SK-N-SH treated with all-trans-retinoic acid at 6 μM for 48 hours (cell line): ENCODE measurements at regions not wholly inside any gene's neighbourhood (a gene's known extent, or its start where the extent isn't known, plus 50 kb on each side); places are given as distances from the start of the nearest gene placed in this dataset.

ENCODE experiments used
- BACH2 ChIP-seq: fragments of 250-450 bp; sonication (Bioruptor Pico); IDR thresholded peaks from 2 replicates; pipeline ENCODE4 v1.9.0; 2021; ENCODE audit warnings: mild to moderate bottlenecking, borderline replicate concordance
- ESRRG ChIP-seq: fragments of 250-450 bp; sonication (Bioruptor Pico); IDR thresholded peaks from 2 replicates; pipeline ENCODE4 v1.6.1; 2021; ENCODE audit warnings: mild to moderate bottlenecking
- PATZ1 ChIP-seq: fragments of 250-450 bp; sonication (Bioruptor Pico); IDR thresholded peaks from 2 replicates; pipeline ENCODE4 v1.8.0; 2020; ENCODE audit warnings: mild to moderate bottlenecking, moderate library complexity, borderline replicate concordance
- PPARA ChIP-seq: fragments of 250-450 bp; sonication (Bioruptor Pico); IDR thresholded peaks from 2 replicates; pipeline ENCODE4 v1.5.0; 2020; ENCODE audit warnings: mild to moderate bottlenecking, borderline replicate concordance
- ZFP30 ChIP-seq: fragments of 450-650 bp; formaldehyde crosslinking; IDR thresholded peaks from 2 replicates; pipeline ENCODE4 v1.5.0; 2022; ENCODE audit warnings: mild to moderate bottlenecking, moderate library complexity
- ZNF8 ChIP-seq: fragments of 450-650 bp; formaldehyde crosslinking; IDR thresholded peaks from 2 replicates; pipeline ENCODE4 v1.5.0; 2020; ENCODE audit warnings: mild to moderate bottlenecking, moderate library complexity
- TF ChIP-seq, protein P1 (sequence below): fragments of 250-450 bp; sonication (Bioruptor Pico); IDR thresholded peaks from 2 replicates; pipeline ENCODE4 v1.8.0; 2021; ENCODE audit warnings: low read depth, mild to moderate bottlenecking, moderate library complexity, borderline replicate concordance
- TF ChIP-seq, protein P2 (sequence below): fragments of 250-450 bp; sonication (Bioruptor Pico); IDR thresholded peaks from 2 replicates; pipeline ENCODE4 v1.5.0; 2020; ENCODE audit warnings: mild to moderate bottlenecking, moderate library complexity

DNA sequence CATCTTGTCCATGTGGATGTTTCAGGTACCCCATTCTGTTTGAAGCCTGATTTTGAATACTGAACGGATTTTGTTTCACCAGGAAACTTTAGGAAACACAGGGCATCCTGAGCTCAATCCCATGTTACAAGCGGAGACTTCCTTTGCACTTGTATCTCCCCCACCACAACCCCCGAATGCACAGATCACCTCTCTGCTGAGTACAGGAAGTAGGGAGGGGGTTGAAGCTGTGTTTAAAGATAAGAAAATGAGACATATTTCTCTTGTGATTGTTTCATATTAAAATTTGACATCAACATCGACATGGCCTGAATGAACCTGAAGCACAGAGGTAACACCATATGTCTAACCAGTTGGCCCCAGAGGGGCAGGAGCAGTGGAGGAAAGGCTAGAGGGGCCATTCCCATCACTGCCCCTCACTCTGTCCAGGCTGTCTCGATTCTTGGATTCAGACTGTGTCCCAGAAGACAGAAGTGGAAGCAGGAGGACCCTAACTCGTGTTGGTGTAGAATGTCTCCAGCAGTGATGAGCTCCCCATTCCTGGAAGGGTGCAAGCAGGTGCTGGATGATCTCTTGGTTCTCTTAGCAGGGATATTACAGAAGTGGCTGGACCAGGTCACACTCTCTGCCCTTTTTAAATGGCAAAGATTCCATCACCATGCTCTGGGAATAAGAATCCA lies 59.6 kb upstream of the IQSEC1 start:
- TF ChIP-seq BACH2 (CRISPR knock-in tag) (no peak), PPARA (no peak), ESRRG (no peak), PATZ1 (CRISPR knock-in tag) (no peak), ZFP30 (CRISPR knock-in tag) (no peak), ZNF8 (CRISPR knock-in tag) (no peak)
- TF ChIP-seq, protein P1, sequence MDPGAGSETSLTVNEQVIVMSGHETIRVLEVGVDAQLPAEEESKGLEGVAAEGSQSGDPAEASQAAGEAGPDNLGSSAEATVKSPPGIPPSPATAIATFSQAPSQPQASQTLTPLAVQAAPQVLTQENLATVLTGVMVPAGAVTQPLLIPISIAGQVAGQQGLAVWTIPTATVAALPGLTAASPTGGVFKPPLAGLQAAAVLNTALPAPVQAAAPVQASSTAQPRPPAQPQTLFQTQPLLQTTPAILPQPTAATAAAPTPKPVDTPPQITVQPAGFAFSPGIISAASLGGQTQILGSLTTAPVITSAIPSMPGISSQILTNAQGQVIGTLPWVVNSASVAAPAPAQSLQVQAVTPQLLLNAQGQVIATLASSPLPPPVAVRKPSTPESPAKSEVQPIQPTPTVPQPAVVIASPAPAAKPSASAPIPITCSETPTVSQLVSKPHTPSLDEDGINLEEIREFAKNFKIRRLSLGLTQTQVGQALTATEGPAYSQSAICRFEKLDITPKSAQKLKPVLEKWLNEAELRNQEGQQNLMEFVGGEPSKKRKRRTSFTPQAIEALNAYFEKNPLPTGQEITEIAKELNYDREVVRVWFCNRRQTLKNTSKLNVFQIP (CRISPR knock-in tag), result no peak
- TF ChIP-seq, protein P2, sequence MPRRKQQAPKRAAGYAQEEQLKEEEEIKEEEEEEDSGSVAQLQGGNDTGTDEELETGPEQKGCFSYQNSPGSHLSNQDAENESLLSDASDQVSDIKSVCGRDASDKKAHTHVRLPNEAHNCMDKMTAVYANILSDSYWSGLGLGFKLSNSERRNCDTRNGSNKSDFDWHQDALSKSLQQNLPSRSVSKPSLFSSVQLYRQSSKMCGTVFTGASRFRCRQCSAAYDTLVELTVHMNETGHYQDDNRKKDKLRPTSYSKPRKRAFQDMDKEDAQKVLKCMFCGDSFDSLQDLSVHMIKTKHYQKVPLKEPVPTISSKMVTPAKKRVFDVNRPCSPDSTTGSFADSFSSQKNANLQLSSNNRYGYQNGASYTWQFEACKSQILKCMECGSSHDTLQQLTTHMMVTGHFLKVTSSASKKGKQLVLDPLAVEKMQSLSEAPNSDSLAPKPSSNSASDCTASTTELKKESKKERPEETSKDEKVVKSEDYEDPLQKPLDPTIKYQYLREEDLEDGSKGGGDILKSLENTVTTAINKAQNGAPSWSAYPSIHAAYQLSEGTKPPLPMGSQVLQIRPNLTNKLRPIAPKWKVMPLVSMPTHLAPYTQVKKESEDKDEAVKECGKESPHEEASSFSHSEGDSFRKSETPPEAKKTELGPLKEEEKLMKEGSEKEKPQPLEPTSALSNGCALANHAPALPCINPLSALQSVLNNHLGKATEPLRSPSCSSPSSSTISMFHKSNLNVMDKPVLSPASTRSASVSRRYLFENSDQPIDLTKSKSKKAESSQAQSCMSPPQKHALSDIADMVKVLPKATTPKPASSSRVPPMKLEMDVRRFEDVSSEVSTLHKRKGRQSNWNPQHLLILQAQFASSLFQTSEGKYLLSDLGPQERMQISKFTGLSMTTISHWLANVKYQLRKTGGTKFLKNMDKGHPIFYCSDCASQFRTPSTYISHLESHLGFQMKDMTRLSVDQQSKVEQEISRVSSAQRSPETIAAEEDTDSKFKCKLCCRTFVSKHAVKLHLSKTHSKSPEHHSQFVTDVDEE, result no peak
